Mesothelial cell of epicardium (in vitro differentiated cells): ENCODE measurements at regions not wholly inside any gene's neighbourhood (a gene's known extent, or its start where the extent isn't known, plus 50 kb on each side); places are given as distances from the start of the nearest gene placed in this dataset.

ENCODE experiments used
- DNase-seq, 2 experiments: peaks; one replicate each; pipeline ENCODE4 v3.0.0; 2021; ENCODE audit warnings: low spot score in 2 of 2; ENCODE audit not compliant: unreplicated experiment in 2 of 2
- H3K27ac Mint-ChIP-seq: 2 replicates; pipeline ENCODE4 v1.8.0; 2021; ENCODE audit warnings: mixed read lengths
- H3K27me3 Mint-ChIP-seq: 2 replicates; pipeline ENCODE4 v1.8.0; 2021; ENCODE audit warnings: low read depth, mixed read lengths
- H3K36me3 Mint-ChIP-seq: 2 replicates; pipeline ENCODE4 v1.8.0; 2021; ENCODE audit warnings: mixed read lengths
- H3K4me1 Mint-ChIP-seq: 2 replicates; pipeline ENCODE4 v1.8.0; 2021; ENCODE audit warnings: mixed read lengths
- H3K4me3 Mint-ChIP-seq: 2 replicates; pipeline ENCODE4 v1.8.0; 2021; ENCODE audit warnings: mild to moderate bottlenecking, moderate library complexity, mixed read lengths
- H3K9me3 Mint-ChIP-seq: 2 replicates; pipeline ENCODE4 v1.8.0; 2021; ENCODE audit warnings: mixed read lengths
- TF ChIP-seq, protein P1 (sequence below): fragments of 200-600 bp; sonication (generic); IDR thresholded peaks from one replicate; pipeline ENCODE4 v1.5.0; 2021; ENCODE audit warnings: antibody characterized with exemption; ENCODE audit not compliant: unreplicated experiment

DNA sequence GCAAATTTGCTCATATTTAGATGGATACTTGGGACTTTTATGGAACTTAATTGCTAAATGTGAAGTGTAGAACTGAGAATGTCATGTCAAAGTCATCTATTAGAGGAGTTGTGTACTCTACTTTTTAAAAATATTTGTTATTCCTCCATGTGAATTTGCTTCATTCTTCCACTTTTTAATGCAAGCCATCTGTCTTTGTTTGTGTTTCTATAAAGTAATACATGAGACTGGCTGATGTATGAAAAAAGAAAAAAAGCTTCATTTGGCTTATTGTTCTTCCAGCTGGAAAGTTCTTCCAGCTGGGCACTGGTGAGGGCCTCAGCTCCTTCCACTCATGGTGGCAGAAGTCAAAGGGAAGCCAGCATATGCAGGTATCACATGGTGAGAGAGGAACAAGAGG is 114.6 kb upstream of the GRID2 start:
- H3K27me3 Mint-ChIP-seq = peaks cover 5% of the 10 kb centered on the region
- no peaks in the 10 kb centered on the region for H3K9me3 Mint-ChIP-seq
- no peaks in the 10 kb centered on the region for H3K4me1 Mint-ChIP-seq
- TF ChIP-seq, protein P1, sequence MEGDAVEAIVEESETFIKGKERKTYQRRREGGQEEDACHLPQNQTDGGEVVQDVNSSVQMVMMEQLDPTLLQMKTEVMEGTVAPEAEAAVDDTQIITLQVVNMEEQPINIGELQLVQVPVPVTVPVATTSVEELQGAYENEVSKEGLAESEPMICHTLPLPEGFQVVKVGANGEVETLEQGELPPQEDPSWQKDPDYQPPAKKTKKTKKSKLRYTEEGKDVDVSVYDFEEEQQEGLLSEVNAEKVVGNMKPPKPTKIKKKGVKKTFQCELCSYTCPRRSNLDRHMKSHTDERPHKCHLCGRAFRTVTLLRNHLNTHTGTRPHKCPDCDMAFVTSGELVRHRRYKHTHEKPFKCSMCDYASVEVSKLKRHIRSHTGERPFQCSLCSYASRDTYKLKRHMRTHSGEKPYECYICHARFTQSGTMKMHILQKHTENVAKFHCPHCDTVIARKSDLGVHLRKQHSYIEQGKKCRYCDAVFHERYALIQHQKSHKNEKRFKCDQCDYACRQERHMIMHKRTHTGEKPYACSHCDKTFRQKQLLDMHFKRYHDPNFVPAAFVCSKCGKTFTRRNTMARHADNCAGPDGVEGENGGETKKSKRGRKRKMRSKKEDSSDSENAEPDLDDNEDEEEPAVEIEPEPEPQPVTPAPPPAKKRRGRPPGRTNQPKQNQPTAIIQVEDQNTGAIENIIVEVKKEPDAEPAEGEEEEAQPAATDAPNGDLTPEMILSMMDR = no peak
- no peak overlapping the region for H3K4me3 Mint-ChIP-seq
- no peak overlapping the region for H3K27ac Mint-ChIP-seq
- no peak for DNase-seq
- H3K36me3 Mint-ChIP-seq = no peaks in the 10 kb centered on the region

DNA sequence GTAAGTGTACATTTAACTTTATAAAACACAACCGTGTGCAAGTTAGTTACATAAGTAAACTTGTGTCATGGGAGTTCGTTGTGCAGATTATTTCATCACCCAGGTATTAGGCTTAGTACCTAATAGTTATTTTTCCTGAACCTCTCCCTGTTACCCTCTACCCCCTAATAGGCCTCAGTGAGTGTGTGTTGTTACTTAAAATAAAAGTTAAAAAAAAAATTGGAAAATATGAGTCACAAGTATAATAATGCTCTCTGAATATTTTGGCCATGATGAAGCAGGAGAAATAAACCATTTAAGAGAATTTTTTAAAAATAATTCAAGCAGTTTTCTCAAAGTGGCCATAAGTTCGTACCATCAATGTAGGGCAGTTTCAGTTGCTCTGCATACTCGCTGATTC is 105.1 kb upstream of the GRID2 start:
- peaks cover 7% of the 10 kb centered on the region for H3K9me3 Mint-ChIP-seq
- TF ChIP-seq, protein P1 = no peak
- H3K27me3 Mint-ChIP-seq = peaks cover 12% of the 10 kb centered on the region
- DNase-seq = no peak
- no peak overlapping the region for H3K27ac Mint-ChIP-seq
- H3K4me1 Mint-ChIP-seq = no peaks in the 10 kb centered on the region
- no peaks in the 10 kb centered on the region for H3K36me3 Mint-ChIP-seq
- H3K4me3 Mint-ChIP-seq = no peak overlapping the region

DNA sequence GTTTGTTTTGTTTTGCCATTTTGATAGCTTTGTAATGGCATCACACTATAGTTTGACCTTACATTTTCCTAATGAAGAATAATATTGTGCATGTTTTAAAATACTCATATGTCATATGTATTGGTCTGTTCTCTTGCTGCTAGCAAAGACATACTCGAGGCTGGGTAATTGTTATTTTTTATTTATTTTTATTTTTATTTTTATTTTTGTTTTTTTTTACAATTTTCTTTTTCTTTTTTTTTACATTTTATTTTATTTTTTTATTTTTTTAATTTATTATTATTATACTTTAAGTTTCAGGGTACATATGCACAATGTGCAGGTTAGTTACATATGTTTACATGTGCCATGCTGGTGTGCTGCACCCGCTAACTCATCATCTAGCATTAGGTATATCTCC is 104.6 kb upstream of the GRID2 start:
- Mint-ChIP-seq H3K4me1 (peaks cover under 1% of the 10 kb centered on the region), H3K9me3 (peaks cover 7% of the 10 kb centered on the region), H3K27me3 (peaks cover 8% of the 10 kb centered on the region), H3K27ac (no peak overlapping the region), H3K4me3 (no peak overlapping the region), H3K36me3 (no peaks in the 10 kb centered on the region)
- TF ChIP-seq, protein P1 = no peak
- DNase-seq = no peak

DNA sequence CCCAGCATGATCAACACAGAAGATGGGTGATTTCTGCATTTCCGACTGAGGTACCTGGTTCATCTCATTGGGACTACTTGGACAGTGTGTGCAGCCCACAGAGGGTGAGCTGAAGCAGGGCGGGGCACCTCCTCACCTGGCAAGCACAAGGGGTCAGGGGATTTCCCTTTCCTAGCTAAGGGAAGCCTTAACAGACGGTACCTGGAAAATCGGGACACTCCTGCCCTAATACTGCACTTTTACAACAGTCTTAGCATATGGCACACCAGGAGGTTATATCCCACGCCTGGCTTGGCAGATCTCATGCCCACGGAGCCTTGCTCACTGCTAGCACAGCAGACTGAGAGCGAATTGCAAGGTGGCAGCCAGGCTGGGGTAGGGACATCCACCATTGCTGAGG is 92.9 kb upstream of the GRID2 start:
- H3K27me3 Mint-ChIP-seq = peaks cover 5% of the 10 kb centered on the region
- H3K9me3 Mint-ChIP-seq = peaks cover 15% of the 10 kb centered on the region
- peaks cover 2% of the 10 kb centered on the region for H3K4me1 Mint-ChIP-seq
- no peak for DNase-seq
- H3K27ac Mint-ChIP-seq = no peak overlapping the region
- TF ChIP-seq, protein P1 = no peak
- no peak overlapping the region for H3K4me3 Mint-ChIP-seq
- H3K36me3 Mint-ChIP-seq = no peaks in the 10 kb centered on the region

DNA sequence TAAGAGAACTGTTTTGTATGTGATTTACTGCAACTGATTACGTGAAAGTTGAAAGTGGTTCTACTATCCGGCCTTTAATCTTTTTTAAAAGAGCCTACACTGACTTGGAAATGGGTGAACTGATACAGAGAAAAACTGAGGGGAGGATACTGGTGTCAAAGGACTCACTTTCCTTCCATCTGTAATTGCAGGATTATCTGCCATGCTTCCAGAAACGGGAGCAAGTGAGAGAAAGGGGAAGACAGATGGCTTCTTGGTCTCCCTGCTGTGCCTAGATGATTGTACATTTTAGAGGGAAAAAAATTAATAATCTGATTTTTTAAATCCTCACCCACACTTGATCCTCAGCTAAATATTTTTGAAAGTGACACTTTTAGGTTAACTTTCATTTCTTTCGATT is 88.3 kb upstream of the GRID2 start:
- TF ChIP-seq, protein P1 = no peak
- H3K36me3 Mint-ChIP-seq = no peaks in the 10 kb centered on the region
- peaks cover 5% of the 10 kb centered on the region for H3K27me3 Mint-ChIP-seq
- no peaks in the 10 kb centered on the region for H3K4me1 Mint-ChIP-seq
- H3K9me3 Mint-ChIP-seq = peaks cover 41% of the 10 kb centered on the region
- H3K4me3 Mint-ChIP-seq = no peak overlapping the region
- no peak for DNase-seq
- no peak overlapping the region for H3K27ac Mint-ChIP-seq

DNA sequence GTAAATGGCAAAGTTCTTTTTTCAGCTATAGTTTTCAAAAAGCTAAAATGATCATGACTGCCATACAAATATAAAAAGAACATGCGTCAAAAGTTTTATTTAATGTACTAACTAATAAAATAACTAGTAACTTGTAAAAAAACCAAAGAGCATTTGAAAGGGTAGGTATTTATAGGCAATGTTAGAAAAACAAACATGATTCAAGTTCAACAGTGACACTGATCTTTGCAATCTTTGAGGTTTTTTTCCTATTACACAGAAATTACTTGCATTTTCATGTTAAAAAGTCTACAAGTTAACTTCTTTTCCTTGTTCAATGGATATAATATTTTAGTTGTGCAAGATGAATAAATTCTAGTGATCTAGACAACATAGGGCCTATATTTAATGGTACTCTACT is 72.3 kb upstream of the GRID2 start:
- TF ChIP-seq, protein P1 = no peak
- no peak overlapping the region for H3K4me3 Mint-ChIP-seq
- H3K27me3 Mint-ChIP-seq = no peaks in the 10 kb centered on the region
- no peaks in the 10 kb centered on the region for H3K9me3 Mint-ChIP-seq
- no peaks in the 10 kb centered on the region for H3K4me1 Mint-ChIP-seq
- H3K36me3 Mint-ChIP-seq = no peaks in the 10 kb centered on the region
- H3K27ac Mint-ChIP-seq = no peak overlapping the region
- no peak for DNase-seq
